HUES6 (cell line): ENCODE measurements at regions not wholly inside any gene's neighbourhood (a gene's known extent, or its start where the extent isn't known, plus 50 kb on each side); places are given as distances from the start of the nearest gene placed in this dataset.

Experiments used
- H3K27ac ChIP-seq: 2 replicates; pipeline ENCODE4 v1.7.0; 2013; ENCODE audit warnings: low read depth, mild to moderate bottlenecking, low read length, inconsistent platforms
- H3K27me3 ChIP-seq: 2 replicates; pipeline ENCODE4 v1.6.1; 2013; ENCODE audit warnings: low read length; ENCODE audit not compliant: control insufficient read depth, insufficient read depth
- H3K36me3 ChIP-seq: 2 replicates; pipeline ENCODE4 v1.6.1; 2013; ENCODE audit warnings: low read length; ENCODE audit not compliant: control insufficient read depth, insufficient read depth
- H3K4me1 ChIP-seq: 2 replicates; pipeline ENCODE4 v1.6.1; 2013; ENCODE audit warnings: low read length; ENCODE audit not compliant: control insufficient read depth, insufficient read depth
- H3K4me3 ChIP-seq: 2 replicates; pipeline ENCODE4 v1.5.1; 2013; ENCODE audit warnings: low read depth, low read length
- H3K9ac ChIP-seq: one replicate; pipeline ENCODE4 v1.6.1; 2013; ENCODE audit warnings: mild to moderate bottlenecking, low read length
- H3K9me3 ChIP-seq: 2 replicates; pipeline ENCODE4 v1.6.1; 2013; ENCODE audit warnings: low read depth, low read length; ENCODE audit not compliant: control insufficient read depth, insufficient read depth

GRCh38 chr11:69356703-69357457 is 62.9 kb downstream of the MYEOV start:
- Histone ChIP-seq H3K27ac (no peak overlapping the region), H3K4me3 (no peak overlapping the region), H3K4me1 (peaks cover 8% of the 10 kb centered on the region; the same call in 1 of the 2 replicates), H3K9ac (no peak overlapping the region), H3K36me3 (no peaks in the 10 kb centered on the region), H3K9me3 (peaks cover 4% of the 10 kb centered on the region), H3K27me3 (no peaks in the 10 kb centered on the region)

- H3K27me3 ChIP-seq: no peaks in the 10 kb centered on the region
- H3K36me3 ChIP-seq: no peaks in the 10 kb centered on the region
- 0 out of 2 replicates have a peak, but pooled peaks cover 3% of the 10 kb centered on the region for H3K4me1 ChIP-seq
- no peak overlapping the region for H3K9ac ChIP-seq
- H3K9me3 ChIP-seq: peaks cover 4% of the 10 kb centered on the region
- no peak overlapping the region for H3K27ac ChIP-seq
- H3K4me3 ChIP-seq: no peak overlapping the region
These were observed 63.8 kb downstream of the MYEOV start for GRCh38 chr11:69357458-69358397.

DNA sequence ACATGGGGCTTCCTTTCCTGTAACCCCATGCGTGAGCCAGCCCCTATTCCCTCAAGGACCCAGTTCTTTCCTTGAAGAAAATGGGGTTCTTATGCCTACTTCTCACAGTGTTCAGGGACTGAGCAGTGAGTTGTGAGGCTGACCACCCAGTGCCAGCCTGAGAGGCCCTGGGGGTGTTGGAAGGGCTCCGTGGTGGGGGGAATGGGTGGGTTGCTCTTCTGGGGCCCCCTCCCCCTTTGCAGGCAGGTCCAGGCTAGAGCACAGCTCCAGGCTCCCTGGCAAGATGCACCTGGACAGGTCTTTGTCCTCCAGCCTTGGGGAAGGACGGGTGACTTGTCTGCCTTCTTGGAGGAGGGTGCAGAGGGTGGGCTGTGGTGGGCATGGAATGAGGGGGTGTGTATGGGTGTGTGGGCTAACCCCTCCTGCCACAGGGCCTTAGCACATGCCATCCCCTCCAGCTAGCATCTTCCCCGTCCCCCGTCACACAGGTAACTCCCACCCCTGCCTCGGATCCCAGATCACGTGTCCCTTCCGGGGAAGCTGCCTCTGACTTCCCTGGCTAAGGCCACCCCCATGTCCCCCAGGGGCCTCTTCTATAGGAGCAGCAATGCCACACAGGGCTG is 64.6 kb downstream of the MYEOV start:
- Histone ChIP-seq H3K4me1 (0 out of 2 replicates have a peak, but pooled peaks cover 3% of the 10 kb centered on the region), H3K36me3 (no peaks in the 10 kb centered on the region), H3K4me3 (no peak overlapping the region), H3K9me3 (peaks cover 4% of the 10 kb centered on the region), H3K27ac (no peak overlapping the region), H3K9ac (no peak overlapping the region), H3K27me3 (no peaks in the 10 kb centered on the region)

GRCh38 chr11:69359735-69360480 is 66.0 kb downstream of the MYEOV start:
- H3K4me1 ChIP-seq: no peaks in the 10 kb centered on the region
- H3K27me3 ChIP-seq: no peaks in the 10 kb centered on the region
- no peak overlapping the region for H3K9ac ChIP-seq
- no peak overlapping the region for H3K27ac ChIP-seq
- H3K4me3 ChIP-seq: no peak overlapping the region
- no peaks in the 10 kb centered on the region for H3K36me3 ChIP-seq
- H3K9me3 ChIP-seq: peaks cover 4% of the 10 kb centered on the region

GRCh38 chr11:69360606-69361005 is 66.7 kb downstream of the MYEOV start:
- no peak overlapping the region for H3K27ac ChIP-seq
- no peaks in the 10 kb centered on the region for H3K36me3 ChIP-seq
- H3K9ac ChIP-seq: no peak overlapping the region
- peaks cover 4% of the 10 kb centered on the region for H3K9me3 ChIP-seq
- no peaks in the 10 kb centered on the region for H3K4me1 ChIP-seq
- H3K27me3 ChIP-seq: no peaks in the 10 kb centered on the region
- H3K4me3 ChIP-seq: no peak overlapping the region

GRCh38 chr11:69361048-69361447 is 67.1 kb downstream of the MYEOV start:
- no peak overlapping the region for H3K9ac ChIP-seq
- no peaks in the 10 kb centered on the region for H3K27me3 ChIP-seq
- no peaks in the 10 kb centered on the region for H3K4me1 ChIP-seq
- no peak overlapping the region for H3K4me3 ChIP-seq
- H3K27ac ChIP-seq: no peak overlapping the region
- H3K36me3 ChIP-seq: no peaks in the 10 kb centered on the region
- H3K9me3 ChIP-seq: peaks cover 4% of the 10 kb centered on the region

DNA sequence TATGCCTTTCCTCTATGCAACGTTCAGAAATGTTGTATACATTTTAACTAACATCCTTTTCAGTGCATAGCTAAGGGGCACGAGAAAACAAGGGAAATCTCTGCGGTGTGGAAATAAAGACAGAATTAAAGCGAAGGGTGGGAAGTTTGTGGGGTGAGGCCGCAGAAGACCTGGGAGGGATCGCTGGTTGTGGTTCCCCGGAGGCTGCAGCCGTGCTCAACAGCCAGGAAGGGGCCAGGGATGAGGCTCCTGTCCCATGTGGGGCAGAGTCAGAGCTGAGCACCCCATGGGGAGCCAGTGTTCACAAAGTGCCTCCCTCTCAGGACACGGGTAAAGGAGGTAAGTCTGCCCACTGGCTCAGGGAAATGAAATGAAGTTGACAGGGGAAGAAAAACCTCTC is 67.5 kb downstream of the MYEOV start:
- no peak overlapping the region for H3K27ac ChIP-seq
- H3K27me3 ChIP-seq: no peaks in the 10 kb centered on the region
- no peaks in the 10 kb centered on the region for H3K4me1 ChIP-seq
- no peak overlapping the region for H3K4me3 ChIP-seq
- H3K9ac ChIP-seq: no peak overlapping the region
- H3K36me3 ChIP-seq: no peaks in the 10 kb centered on the region
- peaks cover 4% of the 10 kb centered on the region for H3K9me3 ChIP-seq

GRCh38 chr11:69362315-69362714 is 68.4 kb downstream of the MYEOV start:
- no peak overlapping the region for H3K9ac ChIP-seq

DNA sequence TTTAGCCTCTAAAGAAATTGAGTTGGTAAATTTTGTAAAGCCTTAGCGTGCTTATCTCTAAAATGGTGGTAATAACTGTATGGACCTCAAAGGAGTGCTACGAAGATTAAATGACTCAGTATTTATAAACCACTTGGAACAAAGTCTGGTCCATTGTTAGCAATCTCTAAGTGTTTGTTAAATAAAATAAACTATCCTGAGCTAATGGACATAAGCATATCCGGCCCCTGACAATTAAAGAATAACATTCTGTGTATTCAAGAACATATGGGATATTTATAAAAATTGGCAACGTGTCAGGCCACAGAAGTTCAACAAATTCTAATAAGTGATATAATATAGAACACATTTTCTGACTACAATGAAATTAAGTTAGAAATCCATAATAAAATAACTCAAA is 71.0 kb downstream of the MYEOV start:
- H3K4me3 ChIP-seq: no peak overlapping the region
- no peaks in the 10 kb centered on the region for H3K4me1 ChIP-seq
- no peaks in the 10 kb centered on the region for H3K36me3 ChIP-seq
- H3K9ac ChIP-seq: no peak overlapping the region
- H3K27me3 ChIP-seq: no peaks in the 10 kb centered on the region
- no peak overlapping the region for H3K27ac ChIP-seq
- H3K9me3 ChIP-seq: peaks cover 14% of the 10 kb centered on the region

More at GRCh38 chr11:69362315-69362714, 68.4 kb downstream of the MYEOV start:
- Histone ChIP-seq H3K4me1 (no peaks in the 10 kb centered on the region), H3K27me3 (no peaks in the 10 kb centered on the region), H3K4me3 (no peak overlapping the region), H3K27ac (no peak overlapping the region), H3K36me3 (no peaks in the 10 kb centered on the region), H3K9me3 (peaks cover 4% of the 10 kb centered on the region)

GRCh38 chr11:69365558-69365957 is 71.6 kb downstream of the MYEOV start:
- H3K4me3 ChIP-seq: no peak overlapping the region
- H3K27ac ChIP-seq: no peak overlapping the region
- no peaks in the 10 kb centered on the region for H3K27me3 ChIP-seq
- peaks cover 15% of the 10 kb centered on the region for H3K9me3 ChIP-seq
- H3K4me1 ChIP-seq: no peaks in the 10 kb centered on the region
- no peak overlapping the region for H3K9ac ChIP-seq
- no peaks in the 10 kb centered on the region for H3K36me3 ChIP-seq
